Stimulated activated CD8-positive, alpha-beta memory T cell treated with anti-CD3 and anti-CD28 coated beads, Interleukin-7, amount 100 ng/mL, for 48 hours (primary cell): ENCODE measurements at regions not wholly inside any gene's neighbourhood (a gene's known extent, or its start where the extent isn't known, plus 50 kb on each side); places are given as distances from the start of the nearest gene placed in this dataset.
"Not testable (repeated sequence)": the region's sequence is repeated elsewhere in the genome, so short reads cannot be mapped to it uniquely, and the experiment has no call there.

Experiments used
- DNase-seq, 2 donors: peaks; one replicate each; pipeline ENCODE4 v3.0.0-alpha.2; 2020; ENCODE audit warnings: low read depth in 1 of 2; ENCODE audit errors: extremely low read depth in 1 of 2

- no peak for DNase-seq
Measured at GRCh38 chrX:122252454-122252853, 931.6 kb upstream of the GRIA3 start.

DNA sequence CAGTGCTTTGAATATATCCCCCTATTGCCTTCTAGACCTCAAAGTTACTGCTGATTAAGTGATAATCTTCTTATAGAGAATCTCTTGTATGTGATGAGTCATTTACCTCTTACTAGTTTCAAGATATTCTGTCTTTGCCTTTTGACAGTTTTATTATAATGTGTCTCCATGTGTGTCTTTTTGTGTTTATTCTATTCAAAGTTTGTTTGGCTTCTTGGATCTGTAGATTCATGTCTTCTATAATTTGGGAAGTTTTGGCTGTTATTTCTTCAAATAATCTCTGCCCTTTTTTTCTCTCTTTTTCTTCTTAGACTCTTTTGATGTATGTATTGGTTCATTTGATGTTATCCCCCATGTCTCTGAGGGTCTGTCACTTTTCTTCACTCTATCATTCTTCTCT is 915.7 kb upstream of the GRIA3 start:
- no peak for DNase-seq

- no peak for DNase-seq
Measured at GRCh38 chrX:122269243-122269781, 914.8 kb upstream of the GRIA3 start.

DNA sequence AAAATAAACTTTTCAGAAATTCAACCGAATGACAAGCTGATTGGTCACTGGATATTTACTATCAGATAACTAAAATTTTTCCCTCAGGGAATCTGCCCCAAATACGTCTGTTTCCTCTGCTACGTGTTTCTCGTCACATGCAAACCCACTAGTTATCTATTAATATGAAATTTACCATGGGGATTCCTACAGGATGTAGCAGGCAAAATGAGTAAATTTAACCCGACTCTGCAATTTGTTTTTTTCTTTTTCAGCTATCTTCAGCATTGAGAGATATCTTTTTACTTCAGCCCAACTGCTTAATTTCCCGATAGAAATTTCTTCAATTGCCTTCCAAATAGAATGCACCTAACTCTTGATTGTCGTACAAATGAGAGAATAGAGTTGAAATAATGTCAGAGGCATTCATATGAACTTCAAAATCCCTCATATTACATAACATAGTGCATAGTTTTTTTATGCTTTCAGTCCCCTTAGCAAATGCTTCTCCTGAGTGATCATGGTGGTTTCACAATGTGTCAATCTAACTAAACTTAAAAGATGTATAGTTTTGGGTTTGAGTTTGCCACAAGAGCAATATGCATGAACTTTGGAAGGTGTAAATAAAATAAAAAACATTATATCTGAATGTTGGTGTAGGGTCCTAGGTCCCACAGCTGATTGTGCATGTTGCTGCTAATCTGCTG is 913.1 kb upstream of the GRIA3 start:
- DNase-seq = no peak

DNA sequence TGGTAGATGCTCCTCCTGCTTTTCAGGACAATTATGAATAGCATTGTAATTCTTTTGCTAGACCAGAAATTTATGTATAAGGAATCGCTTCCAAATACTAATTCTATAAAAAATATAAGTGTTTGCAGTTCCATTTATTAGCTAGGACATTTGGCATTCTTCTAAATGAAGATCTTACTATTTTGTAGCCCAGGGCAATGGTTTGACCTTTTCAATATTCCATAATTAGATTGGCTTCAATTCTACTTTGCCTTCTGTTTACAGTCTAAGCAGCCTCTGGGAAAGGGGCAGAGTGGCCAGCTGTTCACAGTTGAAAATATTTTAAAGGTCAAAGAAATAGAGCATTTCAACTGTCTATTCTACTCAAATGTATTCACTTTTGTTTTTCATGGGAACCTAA is 912.1 kb upstream of the GRIA3 start:
- DNase-seq = no peak

DNA sequence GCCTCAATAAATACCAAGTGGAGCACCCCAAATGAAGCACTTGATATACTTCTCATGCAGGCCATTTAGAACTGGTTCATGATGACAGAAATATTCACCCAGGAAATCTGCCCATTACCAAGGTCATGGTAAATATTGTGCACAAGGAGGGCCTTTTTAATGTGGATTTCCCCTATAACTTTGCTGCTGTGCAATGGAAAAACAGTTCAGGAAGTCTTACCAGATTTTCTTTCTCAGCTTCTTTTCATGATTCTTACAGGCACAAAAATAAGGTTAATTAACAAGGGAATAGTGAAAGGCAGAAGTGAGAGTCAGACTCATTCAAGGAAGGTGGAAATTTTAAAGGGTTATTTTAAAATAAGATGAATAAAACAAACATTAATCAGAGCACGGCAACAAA is 904.3 kb upstream of the GRIA3 start:
- DNase-seq = no peak

- DNase-seq = not testable (repeated sequence)
Measured at GRCh38 chrX:122299822-122300221, 884.3 kb upstream of the GRIA3 start.

GRCh38 chrX:122301491-122301890 is 882.6 kb upstream of the GRIA3 start:
- no peak for DNase-seq

DNA sequence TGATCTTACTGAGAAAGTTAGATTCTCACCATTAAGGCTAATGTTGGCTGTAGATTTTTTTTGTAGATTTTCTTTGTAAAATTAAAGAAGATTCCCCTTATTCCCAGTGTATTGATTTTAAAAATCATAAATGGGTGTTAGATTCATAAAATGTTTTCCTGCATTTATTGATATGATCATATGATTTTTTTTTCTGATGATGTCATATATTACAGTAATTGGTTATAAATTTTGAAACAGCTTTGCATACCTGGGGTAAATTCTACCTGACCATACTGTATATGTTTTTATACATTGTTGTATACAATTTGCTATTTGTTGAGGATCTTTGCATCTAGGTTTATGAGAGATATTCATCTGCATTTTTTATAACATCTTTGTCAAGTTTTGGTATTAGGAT is 880.3 kb upstream of the GRIA3 start:
- no peak for DNase-seq

DNA sequence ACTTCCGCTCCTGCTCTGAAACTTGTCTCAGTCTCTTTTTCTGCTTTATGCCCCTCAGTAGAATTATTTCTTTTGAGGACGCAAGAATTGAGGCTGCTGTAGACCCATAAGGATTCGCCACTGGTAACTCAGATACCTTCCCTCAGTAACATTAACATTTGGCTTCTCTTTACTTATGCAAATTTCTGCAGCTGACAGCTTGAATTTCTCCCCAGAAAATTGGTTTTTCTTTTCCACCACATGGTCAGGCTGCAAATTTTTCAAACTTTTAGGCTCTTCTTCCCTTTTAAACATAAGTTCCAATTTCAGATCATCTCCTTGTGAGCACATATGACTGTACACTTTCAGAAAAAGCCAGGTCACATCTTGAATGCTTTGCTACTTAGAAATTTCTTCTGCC is 839.3 kb upstream of the GRIA3 start:
- DNase-seq = no peak

DNA sequence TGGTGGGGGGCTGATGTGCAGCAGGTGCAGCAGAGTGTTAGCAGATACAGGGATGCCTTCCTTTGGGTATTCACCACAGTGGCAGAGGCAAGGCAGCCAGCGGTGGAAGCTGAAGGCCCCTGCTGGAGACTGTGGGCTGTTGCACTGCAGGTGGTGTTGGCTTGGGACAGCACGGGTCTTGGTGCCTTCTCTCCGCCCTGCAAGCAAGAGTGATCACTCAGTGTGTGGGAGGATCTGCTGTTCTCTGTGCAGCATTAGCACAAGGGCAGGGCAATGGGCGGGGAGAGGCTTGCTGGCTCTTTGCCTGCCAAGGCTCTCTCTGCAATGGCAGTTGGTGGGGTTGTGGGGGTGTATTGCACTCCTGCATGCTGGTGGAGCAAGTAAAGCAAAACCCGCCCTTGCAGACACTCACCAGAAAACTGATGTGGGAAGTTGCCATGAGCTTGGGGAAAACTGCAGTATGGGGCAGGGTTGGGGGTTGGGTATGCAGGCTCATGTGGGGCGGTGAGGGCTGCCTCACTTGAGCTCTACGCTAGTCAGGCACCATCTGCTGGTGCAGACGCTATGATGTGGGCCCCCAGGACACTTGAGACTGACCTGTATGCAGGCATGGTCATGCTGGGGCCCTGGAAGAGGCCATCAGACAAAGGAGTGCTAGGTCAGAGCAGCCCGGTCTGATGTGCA is 820.8 kb upstream of the GRIA3 start:
- DNase-seq = no peak

- not testable (repeated sequence) for DNase-seq
Measured at GRCh38 chrX:122375533-122375932, 808.5 kb upstream of the GRIA3 start.

- DNase-seq = no peak
Measured at GRCh38 chrX:122389005-122389404, 795.1 kb upstream of the GRIA3 start.

- DNase-seq = no peak
Measured at GRCh38 chrX:122418758-122419157, 765.3 kb upstream of the GRIA3 start.

DNA sequence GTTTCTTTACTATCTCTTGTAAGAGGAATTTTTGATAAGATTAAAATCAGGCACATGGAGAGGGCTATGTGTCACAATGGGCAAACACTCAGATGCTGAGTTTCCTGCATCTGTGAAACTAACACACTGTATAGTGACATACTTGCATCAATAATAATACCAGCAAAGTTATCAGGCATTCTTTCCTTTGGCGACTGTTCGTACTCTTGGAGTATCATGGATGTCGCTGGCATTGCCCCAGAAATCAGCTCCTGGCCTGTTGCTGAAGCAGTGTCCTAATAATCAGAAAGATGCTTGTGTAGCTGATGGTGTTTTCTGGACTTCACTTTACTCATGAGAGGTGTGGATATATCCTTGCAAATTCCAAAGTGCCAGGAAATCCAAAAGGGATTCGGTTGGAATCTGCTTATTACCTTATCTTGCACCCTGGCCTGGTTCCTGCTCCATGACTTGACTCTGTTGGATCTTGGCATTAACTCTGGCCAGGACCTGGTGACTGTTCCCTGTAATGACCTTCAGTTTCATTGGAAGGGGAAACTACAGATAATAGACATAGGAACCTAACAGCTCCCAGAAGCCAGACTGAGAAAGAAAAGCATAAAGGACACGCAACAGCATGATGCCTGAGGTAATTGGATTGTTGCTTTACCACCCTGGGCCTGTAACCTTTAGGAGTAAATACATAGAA is 762.5 kb upstream of the GRIA3 start:
- no peak for DNase-seq

DNA sequence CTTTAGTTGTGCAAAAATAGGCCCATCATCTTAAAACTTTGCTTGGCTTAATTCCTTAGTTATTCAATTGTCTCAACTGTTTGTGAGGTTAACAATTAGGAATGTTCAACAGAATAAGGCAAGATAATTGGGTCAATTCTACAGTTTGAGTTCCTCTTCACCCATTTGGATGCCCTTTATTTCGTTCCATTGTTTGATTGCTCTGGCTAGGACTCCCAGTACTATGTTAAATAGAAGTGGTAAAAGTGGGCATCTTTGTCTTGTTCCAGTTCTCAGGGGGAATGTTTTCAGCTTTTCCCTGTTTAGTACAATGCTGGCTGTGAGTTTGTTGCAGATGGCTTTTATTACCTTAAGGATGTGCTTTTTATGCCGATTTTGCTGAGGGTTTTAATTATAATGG is 761.5 kb upstream of the GRIA3 start:
- DNase-seq = no peak

DNA sequence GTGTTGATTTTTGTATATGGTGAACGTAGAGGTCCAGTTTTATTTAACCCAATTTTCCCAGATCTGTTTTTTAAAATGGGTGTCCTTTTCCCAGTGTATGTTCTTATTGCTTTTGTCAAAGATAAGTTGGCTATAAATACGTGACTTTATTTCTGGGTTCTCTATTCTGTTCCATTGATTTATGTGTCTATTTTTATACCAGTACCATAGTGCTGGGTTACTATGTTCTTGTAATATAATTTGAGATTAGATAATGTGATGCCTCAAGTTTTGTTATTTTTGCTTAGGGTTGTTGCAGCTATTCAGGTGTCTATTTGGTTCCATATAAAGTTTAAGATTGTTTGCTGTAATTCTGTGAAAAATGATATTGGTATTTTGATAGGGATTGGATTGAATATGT is 749.1 kb upstream of the GRIA3 start:
- no peak for DNase-seq

DNA sequence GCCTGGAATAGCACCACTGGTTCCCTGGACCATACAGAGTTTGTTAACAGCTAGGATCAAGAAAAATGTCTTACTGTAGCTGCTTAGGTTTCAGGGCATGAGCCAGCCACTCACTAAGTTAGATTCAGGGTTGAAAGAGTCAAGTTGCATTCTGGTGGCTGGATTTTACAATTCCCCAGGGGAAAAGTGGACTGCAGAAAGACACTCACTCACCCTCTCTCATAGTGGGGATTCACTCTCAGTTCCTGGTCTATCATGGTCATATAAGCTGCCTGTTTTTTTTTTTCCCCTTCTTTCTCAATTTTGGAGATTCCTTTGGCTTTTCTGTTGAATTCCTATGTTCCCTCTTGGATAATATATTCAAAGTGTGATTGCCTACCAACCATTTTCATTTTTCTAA is 744.2 kb upstream of the GRIA3 start:
- no peak for DNase-seq

GRCh38 chrX:122440832-122441231 is 743.2 kb upstream of the GRIA3 start:
- no peak for DNase-seq

- no peak for DNase-seq
Measured at GRCh38 chrX:122441451-122441850, 742.6 kb upstream of the GRIA3 start.

GRCh38 chrX:122445466-122445865 is 738.6 kb upstream of the GRIA3 start:
- DNase-seq = no peak

- DNase-seq = no peak
Measured at GRCh38 chrX:122464341-122464740, 719.7 kb upstream of the GRIA3 start.
